ENCODE measurements at regions not wholly inside any gene's neighbourhood (a gene's known extent, or its start where the extent isn't known, plus 50 kb on each side); places are given as distances from the start of the nearest gene placed in this dataset.
"Not testable (repeated sequence)": the region's sequence is repeated elsewhere in the genome, so short reads cannot be mapped to it uniquely, and the experiment has no call there.

GRCh38 chr10:8315619-8316021 lies 261.1 kb downstream of the GATA3 start:
- no peak for DNase-seq

GRCh38 chr10:8316284-8316683 lies 261.8 kb downstream of the GATA3 start:
- DNase-seq: no peak

- DNase-seq: not testable (repeated sequence)
Measured at GRCh38 chr10:8318429-8318828, 263.9 kb downstream of the GATA3 start.

GRCh38 chr10:8318956-8319355 lies 264.5 kb downstream of the GATA3 start:
- DNase-seq: no peak

GRCh38 chr10:8319704-8320103 lies 265.2 kb downstream of the GATA3 start:
- DNase-seq: no peak

GRCh38 chr10:8321990-8322389 lies 267.5 kb downstream of the GATA3 start:
- DNase-seq: no peak

GRCh38 chr10:8323428-8324054 lies 269.1 kb downstream of the GATA3 start:
- DNase-seq: no peak

GRCh38 chr10:8325024-8325980 lies 270.8 kb downstream of the GATA3 start:
- peak; percentile 17 for DNase-seq

GRCh38 chr10:8326396-8327139 lies 272.1 kb downstream of the GATA3 start:
- DNase-seq: no peak

GRCh38 chr10:8327140-8327423 lies 272.6 kb downstream of the GATA3 start:
- DNase-seq: no peak

GRCh38 chr10:8331387-8331786 lies 276.9 kb downstream of the GATA3 start:
- peak; percentile 28 for DNase-seq

GRCh38 chr10:8331896-8332729 lies 277.6 kb downstream of the GATA3 start:
- peak; percentile 90 for DNase-seq

- no peak for DNase-seq
Measured at GRCh38 chr10:8332730-8333111, 278.2 kb downstream of the GATA3 start.

GRCh38 chr10:8334631-8335030 lies 280.1 kb downstream of the GATA3 start:
- DNase-seq: no peak

- DNase-seq: no peak
Measured at GRCh38 chr10:8336629-8337331, 282.3 kb downstream of the GATA3 start.

- DNase-seq: no peak
Measured at GRCh38 chr10:8337332-8337651, 282.8 kb downstream of the GATA3 start.

GRCh38 chr10:8338177-8338766 lies 283.8 kb downstream of the GATA3 start:
- DNase-seq: no peak

- DNase-seq: no peak
Measured at GRCh38 chr10:8344756-8345155, 290.3 kb downstream of the GATA3 start.

- no peak for DNase-seq
Measured at GRCh38 chr10:8346861-8347260, 292.4 kb downstream of the GATA3 start.

GRCh38 chr10:8347614-8348013 lies 293.1 kb downstream of the GATA3 start:
- not testable (repeated sequence) for DNase-seq

- DNase-seq: no peak
Measured at GRCh38 chr10:8349610-8350249, 295.2 kb downstream of the GATA3 start.

Data from CD4-positive, alpha-beta T cell treated with Interleukin-17A for 4 hours (primary cell).